Endothelial cell of umbilical vein (primary cell): ENCODE measurements at regions not wholly inside any gene's neighbourhood (a gene's known extent, or its start where the extent isn't known, plus 50 kb on each side); places are given as distances from the start of the nearest gene placed in this dataset.

ENCODE experiments used
- BruUV-seq: library from RNA; stranded (reverse); fragments of 400-500 nt; replicated peaks from 2 replicates; lab custom pipeline; 2021; lab: Mats Ljungman, UMichigan
- CTCF ChIA-PET: fragments of 300-600, 350-600 bp; sonication (Branson Sonifier 250); formaldehyde crosslinking; loops from one replicate; lab custom pipeline; 2021; ENCODE audit warnings: antibody characterized with exemption, inconsistent platforms; lab: Charles Lee
- POLR2A ChIA-PET: fragments of 300-600, 350-600 bp; sonication (Branson Sonifier 250); formaldehyde crosslinking; loops from one replicate; lab custom pipeline; 2021; ENCODE audit warnings: antibody characterized with exemption, inconsistent platforms; lab: Charles Lee
- DNase-seq: peaks from one replicate; pipeline ENCODE4 v3.0.0-alpha.2; 2011; ENCODE audit warnings: low read depth, low spot score
- FAIRE-seq: peaks from 2 replicates; lab custom pipeline; 2011; peaks lifted over from hg19 to GRCh38; lab: Jason Lieb, UNC
- H2AFZ ChIP-seq: 2 replicates; pipeline ENCODE4 v1.6.0; 2012; ENCODE audit warnings: low read depth, low read length, control low read depth, inconsistent platforms
- H3K27ac ChIP-seq: 2 replicates; pipeline ENCODE4 v1.5.1; 2011; ENCODE audit warnings: low read depth, mild to moderate bottlenecking, control low read depth, low read length, moderate library complexity; ENCODE audit not compliant: insufficient read depth
- H3K27me3 ChIP-seq, 2 experiments: 2 replicates each; pipeline versions ENCODE4 v1.6.0 to v1.6.1; 2011; ENCODE audit warnings: low read length in 2 of 2, mixed read lengths in 1 of 2; ENCODE audit not compliant: control insufficient read depth in 2 of 2, insufficient read depth in 2 of 2
- H3K36me3 ChIP-seq, 2 experiments: 2 replicates in 1 of 2; 3 replicates in 1 of 2; pipeline ENCODE4 v1.5.1; 2011; ENCODE audit warnings: low read length in 2 of 2, mild to moderate bottlenecking in 1 of 2, moderate library complexity in 1 of 2; ENCODE audit not compliant: control insufficient read depth in 2 of 2, insufficient read depth in 2 of 2; ENCODE audit errors: extremely low read depth in 1 of 2
- H3K4me1 ChIP-seq: 3 replicates; pipeline ENCODE4 v1.5.1; 2011; ENCODE audit warnings: mild to moderate bottlenecking, low read length; ENCODE audit not compliant: control insufficient read depth, insufficient read depth; ENCODE audit errors: extremely low read depth
- H3K4me2 ChIP-seq: 2 replicates; pipeline ENCODE4 v1.6.1; 2011; ENCODE audit warnings: low read length, control low read depth, mixed read lengths; ENCODE audit not compliant: insufficient read depth
- H3K4me3 ChIP-seq, 3 experiments: fragments of 200-600 bp in 1 of 3; sonication (generic), shearing (Covaris generic) in 1 of 3; replicated peaks in 1 of 3; 2 replicates each; pipeline ENCODE4 v1.5.1; 2011 to 2016; ENCODE audit warnings: control low read depth in 3 of 3, low read length in 3 of 3, mild to moderate bottlenecking in 2 of 3, inconsistent platforms in 1 of 3, low read depth in 1 of 3, moderate library complexity in 1 of 3; ENCODE audit not compliant: insufficient read depth in 1 of 3
- H3K79me2 ChIP-seq: 2 replicates; pipeline ENCODE4 v1.6.0; 2012; ENCODE audit warnings: low read length, inconsistent platforms; ENCODE audit not compliant: control insufficient read depth, insufficient read depth
- H3K9ac ChIP-seq: replicated peaks from 2 replicates; pipeline ENCODE3; 2011; ENCODE audit warnings: low read length, control low read depth; ENCODE audit not compliant: insufficient read depth; ENCODE audit errors: extremely low read depth
- H3K9me1 ChIP-seq: replicated peaks from 3 replicates; pipeline ENCODE4 v1.6.0; 2011; ENCODE audit warnings: mild to moderate bottlenecking, low read length; ENCODE audit not compliant: control insufficient read depth, insufficient read depth; ENCODE audit errors: extremely low read depth
- H3K9me3 ChIP-seq: replicated peaks from 2 replicates; pipeline ENCODE4 v1.5.1; 2012; ENCODE audit warnings: low read length, inconsistent platforms; ENCODE audit not compliant: control insufficient read depth, insufficient read depth
- H4K20me1 ChIP-seq: replicated peaks from 2 replicates; pipeline ENCODE3; 2011; ENCODE audit warnings: mild to moderate bottlenecking, low read length; ENCODE audit not compliant: control insufficient read depth, insufficient read depth; ENCODE audit errors: extremely low read depth
- CTCF ChIP-seq, 2 donors: IDR thresholded peaks; 1 replicate in 1 of 2; 2 replicates in 1 of 2; pipeline ENCODE4 v1.5.1; 2011; ENCODE audit warnings: low read length in 2 of 2, mild to moderate bottlenecking in 2 of 2, moderate library complexity in 2 of 2, control low read depth in 1 of 2, inconsistent platforms in 1 of 2, low read depth in 1 of 2; ENCODE audit not compliant: insufficient read depth in 1 of 2; ENCODE audit errors: extremely low read depth in 1 of 2
- FOS ChIP-seq: IDR thresholded peaks from 2 replicates; pipeline ENCODE4 v1.6.1; 2011; ENCODE audit warnings: mild to moderate bottlenecking, low read length, moderate library complexity, borderline replicate concordance; ENCODE audit not compliant: insufficient read depth
- GATA2 ChIP-seq: IDR thresholded peaks from 2 replicates; pipeline ENCODE4 v1.7.0; 2011; ENCODE audit warnings: low read depth, mild to moderate bottlenecking, moderate library complexity, mixed read lengths, low read length; ENCODE audit not compliant: insufficient read length, insufficient read depth
- JUN ChIP-seq: IDR thresholded peaks from 2 replicates; pipeline ENCODE4 v1.6.1; 2011; ENCODE audit warnings: borderline replicate concordance, low read depth; ENCODE audit not compliant: insufficient read length, insufficient read depth
- MYC ChIP-seq: IDR thresholded peaks from one replicate; pipeline ENCODE4 v1.6.1; 2011; ENCODE audit warnings: mild to moderate bottlenecking, low read depth, low read length
- POLR2A ChIP-seq: IDR thresholded peaks from 2 replicates; pipeline ENCODE4 v1.6.1; 2012; ENCODE audit warnings: low read depth, mild to moderate bottlenecking, control low read depth, low read length
- POLR2AphosphoS5 ChIP-seq: IDR thresholded peaks from 2 replicates; pipeline ENCODE4 v1.6.1; 2012; ENCODE audit warnings: low read depth, mild to moderate bottlenecking, control low read depth, low read length, moderate library complexity; ENCODE audit not compliant: insufficient read depth
- dilution Hi-C: fragments of 300-500 bp; cut with MboI; formaldehyde crosslinking; loops from one replicate; pipeline ENCODE4 v1.15.0; 2019; ENCODE audit warnings: low sequenced_read_pairs; ENCODE audit not compliant: extremely low pct_ligation_motif_present
- intact Hi-C: fragments of 100-400 bp; cut with micrococcal nuclease; formaldehyde crosslinking; loops from one replicate; pipeline ENCODE4 v1.10.0; 2022

- no peak overlapping the region for H2AFZ ChIP-seq
- H3K9ac ChIP-seq = no peak overlapping the region
- no peak overlapping the region for H3K4me3 ChIP-seq
- no peaks in the 10 kb centered on the region for H4K20me1 ChIP-seq
- no peak overlapping the region for H3K4me2 ChIP-seq
- TF ChIP-seq FOS (no peak), POLR2AphosphoS5 (no peak), CTCF (IDR thresholded peaks at IDR 0.05; ENCODE audit: extremely low read depth in 1 of 2, insufficient read depth in 1 of 2, low read depth in 1 of 2, low read length in 2 of 2) (no peak), POLR2A (no peak), MYC (no peak), GATA2 (no peak), JUN (no peak)
- dilution Hi-C loops = no loop called here
- intact Hi-C loops = no loop called here
- CTCF ChIA-PET = interaction anchor here (2.0 kb wide), 1 partner anchor 228 kb away, joined by 6 read pairs; no protein-coding TSS in a partner anchor
- DNase-seq = no peak
- no peaks in the 10 kb centered on the region for H3K9me1 ChIP-seq
- POLR2A ChIA-PET = no interaction called here
- H3K4me1 ChIP-seq = peaks cover 5% of the 10 kb centered on the region
- no peaks in the 10 kb centered on the region for H3K27me3 ChIP-seq
- no peaks in the 10 kb centered on the region for H3K79me2 ChIP-seq
- H3K36me3 ChIP-seq = no peaks in the 10 kb centered on the region
- H3K27ac ChIP-seq = no peak overlapping the region
- H3K9me3 ChIP-seq = no peaks in the 10 kb centered on the region
- no TSS peak for BruUV-seq
- FAIRE-seq = no peak
Observed at GRCh38 chrX:109918753-109919152, 84.2 kb upstream of the TMEM164 start.
